GM21423 (cell line): ENCODE measurements at regions not wholly inside any gene's neighbourhood (a gene's known extent, or its start where the extent isn't known, plus 50 kb on each side); places are given as distances from the start of the nearest gene placed in this dataset.

Experiments
- ATAC-seq: cut with Tn5 transposase; IDR thresholded peaks from one replicate; pipeline ENCODE4 v1.9.1; 2021; ENCODE audit warnings: mild to moderate bottlenecking, moderate library complexity; ENCODE audit not compliant: unreplicated experiment

- ATAC-seq: no peak
These were observed 53.5 kb upstream of the FLT1 start for GRCh38 chr13:28548468-28548867.

- ATAC-seq: no peak
These were observed 50.8 kb upstream of the FLT1 start for GRCh38 chr13:28545583-28546333.
